Ovary (tissue), 3 donors: ENCODE measurements at regions not wholly inside any gene's neighbourhood (a gene's known extent, or its start where the extent isn't known, plus 50 kb on each side); places are given as distances from the start of the nearest gene placed in this dataset.
"Not testable (repeated sequence)": the region's sequence is repeated elsewhere in the genome, so short reads cannot be mapped to it uniquely, and the experiment has no call there.

Experiments used
- EP300 ChIP-seq: sonication (generic); formaldehyde crosslinking; IDR thresholded peaks from one replicate; pipeline ENCODE4 v1.6.1; 2017; ENCODE audit warnings: antibody characterized with exemption
- POLR2A ChIP-seq: fragments of 450-650 bp; IDR thresholded peaks from one replicate; pipeline ENCODE4 v1.6.1; 2017; ENCODE audit warnings: antibody characterized with exemption, mild to moderate bottlenecking, moderate library complexity
- TF ChIP-seq, protein P1 (sequence below), 3 donors: fragments of 450-650 bp in 2 of 3; fragments of 200-600 bp in 1 of 3; IDR thresholded peaks; one replicate each; pipeline versions ENCODE4 v1.5.1 to v1.8.0; 2016 to 2022; ENCODE audit warnings: antibody characterized with exemption in 3 of 3, mild to moderate bottlenecking in 1 of 3
- donor health status: DM: no; HTN: no; CAD: no.

DNA sequence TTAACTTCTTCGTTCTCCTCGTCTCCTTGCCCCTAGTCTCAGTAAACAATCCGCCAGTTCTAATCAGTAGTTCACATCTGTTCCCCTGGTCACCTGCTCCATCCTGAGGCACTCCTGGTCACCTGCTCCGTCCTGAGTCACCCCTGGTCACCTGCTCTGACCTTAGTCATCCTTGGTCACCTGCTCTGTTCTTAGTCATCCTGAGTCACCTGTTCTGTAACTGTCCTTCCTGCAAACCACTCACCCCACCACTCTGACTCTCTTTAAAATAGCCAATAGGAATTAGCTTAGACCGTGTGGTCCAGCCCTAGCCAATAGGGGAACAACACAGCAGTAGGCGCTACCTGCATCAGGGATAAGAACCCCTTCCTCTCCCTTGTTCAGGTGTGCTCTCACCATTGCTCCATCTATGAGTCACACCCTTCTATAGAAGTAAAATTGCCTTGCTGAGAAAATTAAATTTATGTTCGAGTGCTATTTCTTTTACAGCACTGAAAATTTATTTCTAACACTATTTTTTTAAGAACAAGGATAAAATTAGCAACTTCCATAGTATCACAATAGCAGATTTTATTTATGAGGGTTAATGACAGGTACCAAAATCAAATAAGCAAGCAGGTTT is 237.6 kb upstream of the DIO3 start:
- TF ChIP-seq, protein P1, sequence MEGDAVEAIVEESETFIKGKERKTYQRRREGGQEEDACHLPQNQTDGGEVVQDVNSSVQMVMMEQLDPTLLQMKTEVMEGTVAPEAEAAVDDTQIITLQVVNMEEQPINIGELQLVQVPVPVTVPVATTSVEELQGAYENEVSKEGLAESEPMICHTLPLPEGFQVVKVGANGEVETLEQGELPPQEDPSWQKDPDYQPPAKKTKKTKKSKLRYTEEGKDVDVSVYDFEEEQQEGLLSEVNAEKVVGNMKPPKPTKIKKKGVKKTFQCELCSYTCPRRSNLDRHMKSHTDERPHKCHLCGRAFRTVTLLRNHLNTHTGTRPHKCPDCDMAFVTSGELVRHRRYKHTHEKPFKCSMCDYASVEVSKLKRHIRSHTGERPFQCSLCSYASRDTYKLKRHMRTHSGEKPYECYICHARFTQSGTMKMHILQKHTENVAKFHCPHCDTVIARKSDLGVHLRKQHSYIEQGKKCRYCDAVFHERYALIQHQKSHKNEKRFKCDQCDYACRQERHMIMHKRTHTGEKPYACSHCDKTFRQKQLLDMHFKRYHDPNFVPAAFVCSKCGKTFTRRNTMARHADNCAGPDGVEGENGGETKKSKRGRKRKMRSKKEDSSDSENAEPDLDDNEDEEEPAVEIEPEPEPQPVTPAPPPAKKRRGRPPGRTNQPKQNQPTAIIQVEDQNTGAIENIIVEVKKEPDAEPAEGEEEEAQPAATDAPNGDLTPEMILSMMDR (IDR thresholded peaks at IDR 0.05): not testable (repeated sequence)
- not testable (repeated sequence) for TF ChIP-seq POLR2A, EP300
